ENCODE measurements at regions not wholly inside any gene's neighbourhood (a gene's known extent, or its start where the extent isn't known, plus 50 kb on each side); places are given as distances from the start of the nearest gene placed in this dataset.

GRCh38 chr2:111236025-111236424 lies 115.3 kb downstream of the BCL2L11 start (continued):
- TF ChIP-seq SP2 (IDR thresholded peaks at IDR 0.05; ENCODE audit: low read length): no peak
- no peak for TF ChIP-seq JUND (IDR thresholded peaks at IDR 0.05; ENCODE audit: low read length)
- no peak for TF ChIP-seq HDAC2 (IDR thresholded peaks at IDR 0.05; ENCODE audit: borderline replicate concordance in 1 of 2, low read depth in 2 of 2, low read length in 2 of 2)
- no peak for TF ChIP-seq BRCA1 (IDR thresholded peaks at IDR 0.05; ENCODE audit: low read depth, low read length)
- TF ChIP-seq PHF8 (conservative IDR thresholded peaks at IDR 0.05; ENCODE audit: low read depth, low read length): no peak

All from H1 (cell line).